IPS DF 4.7 (cell line): ENCODE measurements at regions not wholly inside any gene's neighbourhood (a gene's known extent, or its start where the extent isn't known, plus 50 kb on each side); places are given as distances from the start of the nearest gene placed in this dataset.

Experiments used
- DNase-seq: peaks from one replicate; pipeline ENCODE4 v3.0.0-alpha.2; 2013; ENCODE audit warnings: low spot score; ENCODE audit errors: extremely low read depth

DNA sequence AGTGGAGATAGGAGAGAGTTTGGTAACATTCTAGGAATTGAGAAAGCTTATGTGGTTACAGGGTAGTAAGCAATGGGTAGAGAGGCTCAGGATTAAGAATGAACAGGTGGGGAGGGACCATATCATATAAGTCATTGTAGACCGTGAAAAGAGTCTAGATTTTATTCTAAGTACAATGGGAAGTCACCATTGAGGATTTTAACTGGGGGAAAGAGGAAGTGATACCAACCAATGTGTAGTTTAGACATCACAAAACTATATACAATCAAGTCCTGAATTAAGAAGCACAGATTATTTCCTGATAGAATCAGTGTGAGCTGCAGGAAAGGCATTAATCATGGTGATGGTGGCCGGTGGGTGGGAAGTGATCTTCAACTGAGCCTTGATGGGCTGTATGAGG is 178.3 kb upstream of the ZIC3 start:
- no peak for DNase-seq

DNA sequence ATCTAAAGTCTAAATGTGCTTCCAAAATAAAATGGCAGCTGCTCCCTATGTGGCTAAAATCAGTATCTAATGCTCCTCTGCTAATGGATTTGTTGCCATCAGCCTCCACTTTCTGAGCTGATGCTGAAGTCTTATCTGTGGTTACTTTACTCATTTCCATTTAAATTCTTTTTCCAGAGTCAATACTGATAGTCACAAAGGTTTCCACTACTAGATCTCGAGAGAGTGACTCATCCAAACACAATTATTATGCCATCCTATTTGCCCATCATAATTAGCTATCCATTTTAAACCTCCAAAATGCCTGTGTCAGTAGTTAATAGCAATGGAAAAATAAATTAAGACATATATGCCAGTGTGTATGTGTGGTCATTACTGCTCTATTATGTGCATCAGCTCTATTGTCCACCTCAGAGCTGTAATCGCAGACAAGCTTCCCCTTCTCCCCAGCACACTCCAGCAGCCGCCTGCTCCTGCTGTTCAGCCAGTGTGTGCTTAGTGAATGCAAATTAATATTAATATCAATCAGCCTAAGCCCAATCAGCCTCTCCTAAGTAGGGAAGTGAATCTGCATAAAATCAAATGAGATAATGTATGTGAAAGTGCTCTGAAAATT is 199.8 kb upstream of the ZIC3 start:
- DNase-seq = no peak

DNA sequence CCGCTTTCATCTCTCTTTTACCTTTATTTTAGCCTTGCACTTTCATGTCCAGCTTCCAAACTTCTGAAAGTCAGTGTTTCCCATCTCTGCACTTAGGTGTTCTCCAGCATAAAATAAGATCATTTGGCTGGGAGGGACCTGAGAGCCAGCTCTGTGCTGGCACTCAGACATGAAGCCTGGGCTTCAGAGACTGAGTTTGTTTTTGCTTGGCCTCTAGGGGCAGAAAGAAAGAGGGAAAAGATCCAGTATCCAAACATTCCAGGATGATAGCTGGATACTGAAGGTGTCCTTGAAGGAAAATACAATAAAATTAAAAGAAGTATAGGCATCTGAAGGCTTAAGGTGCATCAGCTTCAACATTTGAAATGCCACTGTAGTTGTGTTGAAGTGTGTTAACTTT is 202.4 kb upstream of the ZIC3 start:
- DNase-seq = no peak

DNA sequence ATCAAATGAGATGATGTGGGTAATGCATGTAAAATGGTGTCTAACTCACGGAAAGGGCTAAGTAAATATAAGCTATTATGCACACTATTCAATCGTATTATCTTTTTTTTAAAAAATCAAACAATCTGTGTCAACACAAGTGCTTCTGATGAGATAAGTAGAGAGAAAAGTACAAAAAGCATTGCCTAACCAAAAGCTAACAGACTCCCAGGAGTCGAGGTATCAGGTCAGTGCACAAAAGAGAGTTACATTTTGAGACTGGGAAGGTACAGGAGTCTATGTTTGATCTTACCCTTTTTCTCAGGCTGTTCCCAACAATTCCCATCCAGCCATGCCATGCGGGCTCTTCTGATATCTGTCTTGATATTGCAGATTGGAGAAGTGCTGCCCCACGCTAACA is 203.3 kb upstream of the ZIC3 start:
- no peak for DNase-seq

DNA sequence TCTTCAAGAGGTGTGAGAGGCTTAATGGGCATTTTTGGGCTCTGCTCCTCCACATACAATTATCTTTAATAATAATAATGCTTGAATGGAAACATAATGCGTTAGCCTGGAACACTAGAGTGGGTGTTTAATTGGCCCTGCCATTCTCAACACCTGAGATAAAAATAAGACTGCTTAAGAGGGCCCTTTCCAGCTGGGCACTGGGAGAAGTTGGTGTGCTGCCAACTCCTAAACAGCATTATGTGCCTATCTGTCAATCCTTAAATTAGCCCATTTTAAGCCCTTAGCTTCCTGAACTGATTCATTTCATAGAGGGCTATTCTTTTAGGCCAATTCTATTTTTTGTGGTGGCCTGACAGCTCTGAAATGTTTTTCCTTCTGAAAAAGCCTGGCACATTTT is 211.1 kb upstream of the ZIC3 start:
- DNase-seq = no peak

DNA sequence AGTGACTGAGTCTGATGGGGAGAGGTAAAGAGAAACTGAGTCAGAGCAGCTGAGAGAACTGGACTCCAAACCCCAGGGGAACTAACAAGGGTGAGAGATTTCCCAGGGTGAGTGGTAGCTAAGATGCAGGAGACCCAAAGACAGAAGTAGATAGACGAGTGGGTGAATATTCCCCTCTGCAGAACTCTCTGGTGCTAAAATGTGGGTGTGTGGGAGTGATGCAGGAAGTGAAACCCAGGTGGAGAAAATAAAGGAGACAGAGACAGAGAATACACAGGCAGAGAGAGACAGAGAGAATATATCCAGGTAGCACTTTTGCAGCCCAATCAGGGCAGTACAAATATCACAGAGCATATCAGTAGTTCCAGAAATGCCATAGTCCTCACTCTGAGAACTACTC is 212.5 kb upstream of the ZIC3 start:
- no peak for DNase-seq

DNA sequence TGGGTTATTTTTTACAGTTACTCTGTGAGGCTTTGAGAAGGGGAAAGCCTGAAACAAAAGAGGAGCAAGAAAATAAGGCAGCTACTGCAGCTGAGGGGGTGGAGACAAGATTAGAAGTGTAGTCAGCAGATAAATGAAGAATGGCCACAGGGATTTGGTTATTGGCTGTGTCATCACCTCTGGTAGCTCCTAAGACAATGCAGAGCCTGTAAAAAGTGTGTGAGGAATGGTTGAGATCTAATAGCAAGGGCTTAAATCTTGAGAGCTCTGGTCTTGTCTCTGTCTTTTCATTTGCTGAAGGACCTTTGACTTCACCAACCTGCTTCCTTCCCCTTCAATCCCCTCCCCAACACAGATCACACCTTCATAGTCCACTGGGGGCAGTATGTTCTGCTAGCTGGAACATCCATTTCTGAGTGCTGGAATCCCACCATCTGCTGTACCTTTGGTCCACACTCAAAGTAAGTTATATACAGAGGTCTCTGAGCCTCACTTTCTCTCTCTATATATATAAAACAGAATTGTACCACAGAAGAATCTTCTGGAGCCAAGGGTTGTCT is 213.7 kb upstream of the ZIC3 start:
- no peak for DNase-seq

DNA sequence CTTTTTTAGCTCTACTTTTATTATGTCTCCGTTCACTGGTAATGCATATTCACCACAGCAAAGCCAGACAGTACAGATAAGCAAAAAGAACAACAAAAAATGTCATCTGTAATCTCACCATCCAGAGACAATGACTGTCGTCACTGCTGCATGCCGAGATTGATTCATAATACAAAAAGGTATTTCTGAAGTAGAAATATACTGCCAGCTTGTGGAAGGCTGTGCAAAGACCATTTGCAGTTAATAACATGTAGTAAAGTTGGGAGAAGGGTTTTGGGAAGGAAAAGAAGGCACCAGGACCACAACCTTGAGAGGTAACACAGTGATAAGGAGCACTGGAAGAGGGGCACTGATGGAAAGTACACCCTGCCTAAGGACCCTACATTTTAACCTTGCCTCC is 223.0 kb upstream of the ZIC3 start:
- no peak for DNase-seq

DNA sequence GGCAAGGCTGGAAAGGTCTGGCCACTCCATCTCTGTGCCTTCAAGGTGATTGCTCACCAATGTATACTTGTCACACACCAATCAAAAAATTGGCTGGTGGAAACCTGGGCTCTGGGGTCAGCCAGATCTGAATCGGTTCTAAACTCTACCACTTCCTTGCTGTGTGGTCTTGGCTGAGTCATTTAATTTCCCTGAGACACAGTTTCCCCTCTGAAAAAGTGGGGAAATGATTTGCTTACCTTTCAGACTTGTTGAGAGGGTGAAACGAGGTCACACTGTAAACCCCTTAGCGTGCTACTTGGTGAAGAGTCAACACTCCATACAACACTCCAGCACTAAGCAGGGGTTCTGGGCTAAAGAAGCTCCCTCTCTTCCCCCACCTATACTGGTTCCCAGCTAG is 252.3 kb upstream of the ZIC3 start:
- no peak for DNase-seq

DNA sequence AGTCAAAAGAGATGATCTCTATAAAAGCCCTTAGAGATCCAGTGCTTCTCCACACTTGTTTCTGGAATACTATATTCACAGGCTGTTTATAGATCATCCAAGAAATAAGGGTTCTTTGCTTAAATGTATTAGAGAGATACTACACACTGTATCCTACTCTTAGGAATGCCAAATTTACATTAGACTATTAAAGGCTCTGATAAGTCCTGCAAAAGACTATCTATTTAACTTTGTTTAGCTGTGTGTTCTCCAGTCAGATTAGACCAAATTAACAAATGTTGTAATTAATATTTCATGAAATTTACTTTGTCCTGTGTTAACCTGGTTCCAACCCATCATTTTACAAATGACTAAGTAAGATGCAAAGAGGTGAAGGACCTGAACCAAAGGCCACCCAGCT is 260.5 kb upstream of the ZIC3 start:
- no peak for DNase-seq

DNA sequence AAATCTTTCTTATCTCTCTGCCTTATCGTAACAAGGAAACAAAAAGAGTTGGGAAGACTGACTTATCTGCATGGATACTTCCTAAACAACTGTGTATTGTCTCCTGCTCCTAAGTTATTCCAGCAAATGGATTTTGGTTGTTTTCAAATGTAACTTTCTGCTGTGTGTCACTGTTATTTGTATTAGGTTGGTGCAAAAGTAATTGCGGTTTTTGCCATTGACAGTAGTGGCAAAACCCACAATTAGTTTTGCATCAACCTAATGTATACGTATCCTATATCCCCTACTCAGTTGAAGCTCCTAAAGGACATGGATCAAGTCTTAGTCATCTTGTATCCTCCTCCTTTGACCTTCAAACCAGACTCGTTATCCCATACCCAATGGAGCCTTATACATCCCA is 263.4 kb upstream of the GPR101 start:
- DNase-seq = no peak

DNA sequence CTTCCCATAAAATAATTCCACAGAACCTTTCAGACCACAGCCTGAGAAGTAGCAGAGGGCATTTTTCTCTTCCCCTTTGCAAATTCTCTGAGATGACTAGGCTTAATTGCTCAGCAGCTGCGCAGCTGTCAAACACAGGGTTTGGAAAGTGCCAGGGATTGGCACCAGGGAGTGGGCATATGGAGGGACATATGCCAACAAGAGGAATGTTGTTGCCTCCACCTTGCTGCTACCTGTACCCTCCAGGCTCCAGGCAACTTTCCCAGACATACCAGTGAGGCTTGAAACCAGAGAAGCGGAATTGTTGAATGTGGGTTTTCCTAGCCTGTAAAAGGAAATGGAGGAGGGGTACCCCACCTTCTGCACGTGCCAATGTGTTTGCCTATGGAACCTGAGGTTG is 256.2 kb upstream of the GPR101 start:
- DNase-seq = no peak

DNA sequence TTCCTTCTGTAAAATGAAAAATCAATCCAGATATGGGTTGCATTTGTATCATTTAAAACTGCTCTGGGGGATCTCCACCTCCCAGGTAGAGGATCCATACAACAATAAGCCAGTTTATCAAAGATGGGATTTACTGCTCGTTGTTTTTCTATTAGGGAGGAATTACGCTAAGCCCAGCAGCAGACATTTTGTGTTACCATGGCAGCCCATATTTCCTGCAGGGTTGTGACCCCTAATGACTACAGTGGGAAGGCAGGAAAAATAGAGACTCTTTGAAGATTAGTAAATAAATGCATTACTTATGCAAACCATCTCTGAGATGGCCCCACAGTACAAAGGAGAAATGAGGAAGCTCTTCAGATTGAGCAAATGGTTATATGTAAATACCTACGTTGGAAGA is 253.4 kb upstream of the GPR101 start:
- DNase-seq = no peak

DNA sequence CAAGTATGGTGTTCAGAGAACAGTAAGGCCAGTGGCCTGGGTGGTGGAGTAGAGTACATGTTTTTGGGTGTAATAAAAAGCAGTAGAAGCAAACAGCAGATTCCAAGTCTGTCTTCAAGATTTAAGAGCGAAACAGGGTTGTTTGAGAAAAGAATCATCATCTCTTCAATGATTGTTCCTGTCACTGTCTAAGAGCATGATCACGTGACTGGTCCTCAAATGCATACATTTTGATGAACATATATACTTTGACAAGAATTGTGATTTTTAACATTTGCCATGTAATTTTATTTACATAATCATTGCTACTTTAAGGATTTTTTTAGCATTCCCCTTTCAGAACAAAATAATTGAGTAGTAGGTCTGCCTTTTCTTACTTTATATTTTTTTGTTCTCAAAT is 252.6 kb upstream of the GPR101 start:
- no peak for DNase-seq

DNA sequence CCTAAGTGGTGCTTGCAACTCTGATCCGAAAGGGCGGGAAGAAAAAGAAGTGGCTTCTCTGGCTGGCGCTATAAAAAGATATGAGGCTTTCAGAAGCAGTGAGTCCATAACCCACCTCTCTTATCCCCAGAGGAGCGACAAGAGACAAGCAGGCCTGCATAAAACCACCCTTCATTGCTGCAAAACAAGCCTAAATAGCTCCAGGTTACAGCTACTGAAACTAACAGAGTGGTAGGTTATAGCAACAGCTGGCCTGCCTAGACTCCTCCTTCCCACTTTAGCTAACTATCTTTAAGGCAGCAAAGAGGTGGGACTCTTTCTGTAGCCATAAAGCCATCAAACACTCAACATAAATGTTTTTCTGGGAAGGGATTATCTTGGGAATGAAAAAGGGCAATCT is 245.0 kb upstream of the GPR101 start:
- DNase-seq = no peak

DNA sequence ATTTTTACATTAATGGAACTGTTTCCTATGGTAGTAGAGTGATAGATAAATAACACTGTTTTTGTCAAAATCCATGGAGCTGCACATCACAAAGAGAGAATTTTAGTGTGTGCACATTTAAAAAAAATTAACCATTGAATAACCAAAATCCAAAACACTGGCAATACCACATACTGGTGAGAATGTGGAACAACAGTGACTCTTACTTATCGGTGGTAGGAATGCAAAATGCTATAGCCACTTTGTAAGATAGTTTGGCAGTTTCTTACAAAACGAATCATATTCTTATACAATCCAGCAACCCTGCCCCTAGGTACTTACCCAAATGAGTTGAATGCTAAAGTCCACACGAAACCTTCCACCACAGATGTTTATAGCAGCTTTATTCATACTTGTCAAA is 229.6 kb upstream of the GPR101 start:
- DNase-seq = no peak

DNA sequence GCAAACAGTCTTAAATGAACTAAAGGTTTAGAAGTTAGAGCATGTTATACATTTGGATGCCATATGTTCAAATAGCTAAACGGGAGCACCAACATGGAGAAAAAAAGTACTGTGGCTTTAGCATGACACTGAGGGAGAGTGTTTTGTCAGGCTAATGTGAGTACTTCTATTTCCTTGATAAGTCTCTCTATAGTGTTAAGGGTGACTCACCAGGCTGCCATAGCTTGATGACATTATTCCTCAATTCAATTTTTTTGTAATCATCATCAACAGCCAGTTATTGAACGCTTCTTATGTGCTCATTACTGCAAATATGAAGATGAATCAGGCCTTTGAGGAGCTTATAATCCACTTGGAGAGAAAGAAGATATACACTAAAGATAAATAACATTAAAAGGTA is 211.4 kb upstream of the GPR101 start:
- DNase-seq = no peak

DNA sequence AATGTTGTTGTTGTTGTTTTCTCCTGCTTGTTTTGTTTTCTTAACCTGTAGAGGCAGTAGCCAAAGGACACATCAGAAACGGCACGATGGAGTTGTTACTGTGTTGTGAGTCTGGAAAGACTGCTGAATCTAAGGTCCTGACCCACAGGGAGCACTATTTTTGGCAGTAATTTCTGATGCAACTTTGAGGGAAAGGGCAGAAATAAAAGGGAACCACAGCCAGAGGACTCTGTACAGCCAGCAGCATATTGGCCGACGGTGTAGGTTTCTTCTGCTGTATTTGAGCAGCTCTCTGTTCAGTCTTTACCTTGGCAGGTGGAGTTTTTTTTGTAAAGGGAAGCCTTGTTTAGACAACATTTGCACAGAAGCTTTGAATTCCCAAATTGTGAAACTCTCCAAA is 203.0 kb upstream of the GPR101 start:
- no peak for DNase-seq

DNA sequence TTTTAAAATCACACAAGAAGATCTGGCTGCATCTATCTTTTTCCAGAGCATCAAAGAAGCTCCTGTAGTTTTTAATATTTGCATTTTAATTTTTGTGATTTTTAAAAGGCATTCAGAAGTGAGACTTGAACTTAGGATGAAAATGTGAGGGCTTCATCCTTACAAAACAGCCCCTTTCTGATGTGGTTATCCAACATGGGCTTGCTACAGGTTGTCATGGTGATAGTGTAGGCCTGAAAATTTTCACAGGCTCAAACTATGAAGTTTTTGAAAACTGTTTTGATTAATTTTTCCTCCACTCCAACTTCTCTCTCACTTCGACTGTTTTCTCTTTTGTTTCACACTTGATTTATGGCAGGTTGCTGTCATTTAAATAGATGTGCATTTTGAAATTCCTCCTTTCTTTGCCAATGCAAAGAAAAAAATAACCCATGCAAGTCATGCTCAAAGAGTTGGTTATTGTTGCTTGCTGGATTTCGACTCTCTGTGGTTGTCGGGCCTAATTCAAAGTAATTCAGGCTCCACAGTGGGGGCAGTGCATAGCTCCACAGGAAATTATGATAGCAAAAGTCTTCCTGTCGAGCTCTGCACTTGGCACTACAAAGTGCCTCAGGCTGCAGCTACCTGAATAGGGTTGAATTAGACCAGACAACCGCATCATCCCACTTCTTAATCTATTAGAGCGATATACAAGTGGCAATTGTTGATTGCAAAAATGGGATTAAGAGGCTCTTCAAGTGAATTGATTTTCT is 201.0 kb upstream of the GPR101 start:
- DNase-seq = no peak

DNA sequence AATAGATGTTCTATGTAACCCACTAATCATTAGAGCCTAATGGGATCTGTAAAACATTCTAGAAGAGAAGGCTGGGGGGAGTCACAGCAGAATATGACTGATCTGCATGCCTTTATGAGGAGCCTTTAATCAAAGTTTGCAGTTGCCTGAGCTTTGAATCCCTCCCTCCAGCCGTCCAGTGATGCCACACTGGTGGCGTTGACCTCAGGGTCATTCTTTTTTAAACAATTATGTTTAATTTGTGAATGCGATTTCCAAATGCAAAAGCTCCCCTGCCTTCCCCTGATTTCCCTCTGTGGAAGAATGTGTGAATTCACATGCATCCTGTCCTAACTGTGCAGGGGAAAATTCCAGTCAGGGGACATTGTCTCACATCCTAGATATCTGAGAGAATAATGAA is 199.7 kb upstream of the GPR101 start:
- DNase-seq = no peak

DNA sequence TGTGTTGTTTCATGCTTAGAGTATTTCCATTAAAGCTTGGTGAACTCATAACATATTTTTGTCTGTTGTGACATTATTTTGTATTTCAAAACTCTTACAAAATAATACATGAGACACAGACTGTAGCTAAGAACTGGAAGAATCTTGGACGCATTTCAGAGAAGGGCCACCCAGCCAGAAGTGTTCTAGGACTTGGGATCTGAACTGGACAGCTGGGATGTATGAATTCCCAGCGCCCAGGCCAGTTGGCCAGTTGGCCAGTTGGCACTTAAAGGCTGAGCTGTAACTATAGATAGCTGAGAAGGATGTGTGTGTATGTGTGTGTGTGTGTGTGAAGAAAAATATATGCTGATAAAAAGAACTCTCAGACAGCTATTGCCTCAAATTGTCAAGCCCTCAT is 193.4 kb upstream of the GPR101 start:
- DNase-seq = no peak

DNA sequence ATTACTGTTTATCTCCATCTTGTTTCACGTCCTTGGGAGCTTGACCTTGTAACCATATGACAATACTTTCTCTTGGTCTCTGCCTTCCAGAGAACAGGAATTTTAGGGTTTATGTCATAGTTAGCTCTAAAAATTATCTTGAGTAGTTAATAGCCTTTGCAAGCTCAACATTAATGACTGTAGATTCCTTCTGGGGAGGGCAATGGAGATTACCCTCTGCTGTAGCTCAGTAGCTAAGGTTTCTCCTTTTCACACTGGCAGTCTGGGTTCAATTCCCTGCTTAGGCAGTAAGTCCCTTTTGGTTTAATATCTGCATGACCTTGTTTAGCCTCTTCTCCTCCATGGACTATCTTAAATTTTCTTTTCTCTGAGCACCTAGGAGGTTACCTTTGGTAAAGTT is 181.7 kb upstream of the GPR101 start:
- DNase-seq = no peak

DNA sequence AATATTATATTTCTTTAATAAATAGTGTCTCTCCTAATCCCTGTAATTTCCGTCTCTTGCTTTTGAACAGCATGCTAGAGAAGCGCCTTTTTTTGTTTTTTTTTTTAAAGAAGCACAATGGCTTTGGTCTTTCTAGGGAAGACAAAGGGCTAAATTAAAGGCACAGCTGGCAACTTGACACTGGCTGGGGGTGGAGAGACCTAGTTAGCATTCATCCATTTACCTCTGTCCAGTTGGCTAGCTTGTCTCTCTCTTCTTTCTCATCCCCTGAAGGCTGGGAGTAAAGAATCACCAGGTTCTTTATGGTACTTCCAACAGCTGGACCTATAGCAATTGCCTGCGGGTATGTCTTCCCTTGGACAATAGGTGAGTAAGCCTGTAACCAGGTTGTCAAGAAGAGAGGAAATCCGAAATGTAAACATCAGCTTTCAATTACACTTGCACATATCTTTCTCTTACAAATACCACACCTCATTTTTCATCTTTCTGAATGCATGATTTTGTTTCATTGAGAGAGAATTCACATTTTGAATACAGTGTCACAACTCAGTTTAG is 178.4 kb upstream of the GPR101 start:
- DNase-seq = no peak
